ENCODE measurements at regions not wholly inside any gene's neighbourhood (a gene's known extent, or its start where the extent isn't known, plus 50 kb on each side); places are given as distances from the start of the nearest gene placed in this dataset.
"Not testable (repeated sequence)": the region's sequence is repeated elsewhere in the genome, so short reads cannot be mapped to it uniquely, and the experiment has no call there.

DNA sequence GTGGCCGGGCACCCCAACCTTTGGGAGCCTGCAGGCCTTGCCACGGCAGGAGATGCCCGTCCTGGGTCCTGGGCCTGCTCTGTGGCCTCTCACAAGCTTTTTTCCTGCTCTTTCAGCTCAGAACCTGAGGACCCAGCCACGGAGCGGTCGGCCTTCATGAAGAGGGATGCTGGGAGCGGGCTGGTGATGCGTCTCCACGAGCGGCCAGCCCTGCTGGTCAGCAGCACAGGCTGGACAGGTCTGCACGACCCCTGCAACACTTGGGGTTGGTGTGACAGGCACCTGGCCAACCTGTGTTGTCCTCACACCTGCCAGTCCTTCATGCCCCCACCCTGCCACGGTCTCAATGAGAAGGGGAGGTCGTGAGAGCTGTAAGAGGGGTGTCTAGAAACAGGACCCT lies 170.0 kb downstream of the ADRA2C start:
- no peak for DNase-seq

DNA sequence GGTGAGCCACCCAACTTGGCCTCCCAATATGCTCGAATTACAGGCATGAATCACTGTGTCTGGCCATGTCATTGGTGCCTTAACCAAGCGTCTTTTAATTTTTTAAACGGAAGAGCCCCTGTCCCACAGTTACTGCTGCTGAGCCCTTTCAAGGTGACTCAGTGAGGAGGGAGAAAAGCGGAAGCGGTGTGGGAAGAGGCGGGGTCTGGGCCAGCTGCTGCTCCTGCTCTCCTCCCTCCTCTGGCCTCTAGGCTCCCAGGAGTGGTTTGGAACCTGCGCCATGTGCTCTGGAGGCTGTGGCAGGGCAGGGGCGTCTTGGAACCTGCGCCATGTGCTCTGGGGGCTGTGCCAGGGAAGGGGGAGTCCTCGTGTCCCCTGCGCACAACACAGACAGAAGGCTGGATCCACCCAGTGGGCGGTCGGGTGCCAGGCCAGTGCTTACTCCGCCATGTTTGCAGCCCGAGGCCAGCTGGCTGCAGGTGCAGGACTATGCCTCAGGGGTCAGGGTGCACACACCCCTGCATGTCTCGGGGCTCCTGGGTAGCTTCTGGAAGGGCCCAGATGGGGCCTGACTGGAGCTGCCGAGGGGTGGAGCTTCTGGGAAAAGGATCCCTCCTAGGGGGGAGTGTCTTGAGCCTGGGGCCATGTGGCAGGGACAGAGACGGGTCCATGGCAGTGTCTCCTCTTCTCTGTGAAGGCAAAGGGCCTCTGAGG lies 171.8 kb downstream of the ADRA2C start:
- not testable (repeated sequence) for DNase-seq

DNA sequence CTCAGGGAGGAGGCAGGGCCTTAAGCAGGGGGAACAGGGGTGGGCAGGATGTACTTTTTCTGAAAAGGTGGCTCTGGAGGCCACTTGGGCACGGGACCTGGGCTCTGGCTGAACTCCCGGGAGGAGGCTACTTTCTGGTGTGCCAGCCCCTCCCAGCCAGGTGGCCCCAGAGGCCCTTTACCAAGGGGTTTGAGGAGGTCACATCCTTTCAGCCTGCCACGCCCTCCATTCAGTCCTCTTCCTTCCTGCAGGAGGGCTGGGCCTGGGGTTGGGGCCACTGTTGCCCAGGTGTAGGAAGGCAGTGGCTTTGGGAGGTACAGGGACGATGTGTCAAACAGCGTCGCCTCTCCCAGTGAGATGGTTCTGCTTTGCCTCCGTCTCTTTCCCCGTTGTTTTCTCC lies 172.5 kb downstream of the ADRA2C start:
- DNase-seq: not testable (repeated sequence)

- DNase-seq: not testable (repeated sequence)
Measured at GRCh38 chr4:3939954-3940591, 173.9 kb downstream of the ADRA2C start.

- DNase-seq: not testable (repeated sequence)
Measured at GRCh38 chr4:3941735-3942522, 175.7 kb downstream of the ADRA2C start.

DNA sequence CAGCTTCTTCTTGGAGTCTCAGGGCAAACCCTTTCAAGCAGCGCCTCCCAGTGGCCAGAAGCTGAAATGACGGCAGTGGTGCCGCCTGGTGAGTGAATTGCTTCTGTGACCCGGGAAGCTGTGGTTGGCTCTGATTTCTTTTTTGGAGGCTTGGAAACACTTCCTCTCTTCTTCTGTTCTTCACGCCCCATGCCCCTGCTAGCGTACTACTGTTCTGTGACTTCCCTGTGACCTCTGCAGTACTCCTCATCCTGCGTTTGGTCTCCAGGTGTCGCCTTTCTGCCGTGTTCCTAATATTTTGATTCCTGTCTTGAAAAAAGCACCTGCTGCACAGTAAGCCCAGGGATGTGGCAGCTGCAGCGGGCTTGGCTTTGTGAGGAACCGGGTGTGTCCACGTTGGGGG lies 176.4 kb downstream of the ADRA2C start:
- peak; percentile 30 for DNase-seq

DNA sequence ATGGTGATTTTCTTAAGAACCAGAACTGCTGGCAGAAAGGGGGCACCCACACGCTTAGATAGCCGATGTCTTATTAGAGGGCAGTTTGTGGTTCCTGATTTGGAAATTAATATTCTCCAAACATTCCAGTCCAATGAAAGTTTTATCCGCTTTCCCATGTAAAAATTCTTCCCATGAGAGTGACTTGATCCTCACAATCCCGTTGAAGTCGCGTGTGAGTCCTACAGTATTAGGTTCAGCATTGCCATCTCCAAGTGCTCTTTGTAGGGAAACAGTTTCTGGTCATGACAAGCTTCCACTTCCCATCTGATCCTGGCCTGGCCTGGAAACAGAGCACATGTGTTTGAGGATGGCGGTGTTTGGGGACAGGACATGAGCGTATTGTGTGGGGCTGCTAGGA lies 176.9 kb downstream of the ADRA2C start:
- DNase-seq: not testable (repeated sequence)

DNA sequence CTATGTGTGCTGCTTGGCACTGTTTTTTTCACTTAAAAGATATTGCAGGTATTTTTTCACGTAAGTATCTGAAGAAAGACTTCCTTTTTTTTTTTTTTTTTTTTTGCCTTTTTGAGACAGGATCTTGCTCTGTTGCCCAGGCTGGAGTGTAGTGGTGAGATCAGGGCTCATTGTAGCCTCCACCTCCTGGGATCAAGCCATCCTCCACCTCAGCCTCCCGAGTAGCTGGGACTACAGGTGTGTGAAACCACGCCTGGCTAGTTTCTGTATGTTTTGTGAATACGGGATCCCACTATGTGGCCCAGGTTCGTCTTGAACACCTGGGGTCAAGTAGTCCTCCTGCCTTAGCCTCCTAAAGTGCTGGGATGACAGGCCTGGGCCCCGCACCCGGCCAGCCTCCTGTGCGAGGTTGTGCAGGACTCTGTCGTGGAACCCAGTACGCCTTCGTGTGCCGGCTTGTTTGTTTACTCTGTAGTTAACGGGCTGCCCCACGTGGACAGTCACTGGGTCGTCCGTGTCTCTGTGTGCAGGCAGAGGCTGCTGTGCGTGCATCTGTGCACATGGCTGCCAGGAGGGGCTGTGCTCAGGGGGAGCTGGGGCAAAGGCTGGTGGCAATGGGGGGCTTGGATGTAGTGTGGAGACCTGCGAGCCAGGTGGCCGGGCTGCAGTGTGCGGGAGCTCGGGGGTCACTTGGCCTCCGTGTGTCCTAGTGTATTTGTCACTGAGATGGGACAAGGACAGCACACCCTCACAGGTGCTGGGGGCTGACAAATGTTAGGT lies 179.5 kb downstream of the ADRA2C start:
- no peak for DNase-seq

GRCh38 chr4:3946553-3946952 lies 180.4 kb downstream of the ADRA2C start:
- not testable (repeated sequence) for DNase-seq

DNA sequence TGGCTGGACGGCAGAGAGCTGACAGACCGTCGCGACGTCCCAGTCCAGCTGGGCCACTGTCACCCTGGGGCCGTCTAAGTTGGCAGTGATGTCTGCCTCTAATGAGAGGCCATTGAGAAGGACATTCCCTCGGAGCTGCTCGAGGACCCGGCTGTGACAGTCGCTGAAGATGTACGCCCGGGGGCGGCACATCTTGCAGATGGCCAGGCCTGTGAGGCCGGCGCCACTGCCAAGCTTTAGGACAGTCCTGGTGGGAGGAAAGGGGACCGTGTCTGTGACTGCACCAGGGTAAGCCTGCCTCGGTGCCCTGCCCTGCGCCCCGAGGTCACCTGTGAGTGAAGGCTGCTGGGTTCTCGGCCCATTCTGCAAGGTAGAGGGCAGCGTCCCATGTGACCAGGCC lies 181.6 kb downstream of the ADRA2C start:
- not testable (repeated sequence) for DNase-seq

- DNase-seq: not testable (repeated sequence)
Measured at GRCh38 chr4:3948210-3948609, 182.0 kb downstream of the ADRA2C start.

DNA sequence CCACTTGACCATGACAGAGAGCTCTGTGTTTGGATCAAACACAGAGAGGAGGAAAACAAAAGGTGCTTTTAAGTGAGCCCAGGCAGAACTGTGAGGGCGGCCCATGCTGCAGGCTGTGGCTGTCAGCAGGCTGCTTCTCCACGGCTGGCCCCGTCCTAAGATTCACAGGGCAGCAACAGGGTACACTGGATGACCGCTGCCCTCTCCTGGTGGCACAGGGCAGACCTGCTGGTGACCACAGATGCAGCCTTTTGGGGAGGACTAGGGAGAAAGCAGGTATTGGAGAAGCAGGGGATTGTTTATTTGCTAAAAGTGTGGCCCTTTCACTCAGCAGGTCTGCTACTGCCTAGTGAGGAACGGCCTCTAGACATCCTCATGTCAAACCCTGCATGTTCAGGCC lies 183.7 kb downstream of the ADRA2C start:
- peak; percentile 27 for DNase-seq

GRCh38 chr4:3952443-3953139 lies 186.4 kb downstream of the ADRA2C start:
- DNase-seq: not testable (repeated sequence)

- DNase-seq: not testable (repeated sequence)
Measured at GRCh38 chr4:3953140-3953489, 186.9 kb downstream of the ADRA2C start.

- DNase-seq: not testable (repeated sequence)
Measured at GRCh38 chr4:3954540-3955320, 188.5 kb downstream of the ADRA2C start.

- DNase-seq: peak; percentile 45
Measured at GRCh38 chr4:3955321-3956164, 189.4 kb downstream of the ADRA2C start.

- not testable (repeated sequence) for DNase-seq
Measured at GRCh38 chr4:3956165-3956867, 190.1 kb downstream of the ADRA2C start.

- DNase-seq: not testable (repeated sequence)
Measured at GRCh38 chr4:3961091-3961672, 195.0 kb downstream of the ADRA2C start.

DNA sequence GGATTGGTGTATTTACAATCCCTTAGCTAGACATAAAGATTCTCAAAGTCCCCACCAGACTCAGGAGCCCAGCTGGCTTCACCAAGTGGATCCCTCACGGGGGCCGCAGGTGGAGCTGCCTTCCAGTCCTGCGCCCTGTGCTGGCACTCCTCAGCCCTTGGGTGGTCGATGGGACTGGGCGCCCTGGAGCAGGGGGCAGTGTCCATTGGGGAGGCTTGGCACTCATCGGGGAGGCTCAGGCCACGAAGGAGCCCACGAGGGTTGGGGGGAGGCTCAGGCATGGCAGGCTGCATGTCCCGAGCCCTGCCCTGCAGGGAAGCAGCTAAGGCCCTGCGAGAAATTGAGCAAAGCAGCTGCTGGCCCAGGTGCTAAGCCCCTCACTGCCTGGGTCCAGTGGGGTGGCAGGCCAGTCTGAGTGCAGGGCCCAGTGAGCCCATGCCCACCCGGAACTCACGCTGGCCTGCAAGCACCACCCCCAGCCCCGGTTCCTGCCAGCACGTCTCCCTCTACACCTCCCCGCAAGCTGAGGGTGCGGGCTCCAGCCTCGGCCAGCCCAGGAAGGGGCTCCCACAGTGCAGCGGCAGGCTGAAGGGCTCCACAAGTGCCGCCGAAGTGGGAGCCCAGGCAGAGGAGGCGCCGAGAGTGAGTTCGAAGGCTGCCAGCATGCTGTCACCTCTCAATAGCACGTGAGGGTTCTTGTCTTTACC lies 198.5 kb downstream of the ADRA2C start:
- DNase-seq: not testable (repeated sequence)
